GM18873 (cell line): ENCODE measurements at regions not wholly inside any gene's neighbourhood (a gene's known extent, or its start where the extent isn't known, plus 50 kb on each side); places are given as distances from the start of the nearest gene placed in this dataset.
"Not testable (repeated sequence)": the region's sequence is repeated elsewhere in the genome, so short reads cannot be mapped to it uniquely, and the experiment has no call there.

Experiments
- ATAC-seq: cut with Tn5 transposase; IDR thresholded peaks from one replicate; pipeline ENCODE4 v1.9.1; 2021; ENCODE audit warnings: mild to moderate bottlenecking, moderate library complexity, moderate number of reproducible peaks; ENCODE audit not compliant: unreplicated experiment, low FRiP score

- ATAC-seq, result no peak
Measured at GRCh38 chr2:224156436-224156835, 117.3 kb upstream of the SERPINE2 start.

GRCh38 chr2:224155896-224156295, 116.8 kb upstream of the SERPINE2 start:
- ATAC-seq, result no peak

GRCh38 chr2:224155371-224155770, 116.3 kb upstream of the SERPINE2 start:
- no peak for ATAC-seq

- ATAC-seq, result no peak
Measured at GRCh38 chr2:224151680-224152310, 112.7 kb upstream of the SERPINE2 start.

GRCh38 chr2:224151161-224151560, 112.1 kb upstream of the SERPINE2 start:
- no peak for ATAC-seq

- not testable (repeated sequence) for ATAC-seq
Measured at GRCh38 chr2:224148058-224148457, 109.0 kb upstream of the SERPINE2 start.

GRCh38 chr2:224147174-224147573, 108.1 kb upstream of the SERPINE2 start:
- ATAC-seq, result no peak

- ATAC-seq, result no peak
Measured at GRCh38 chr2:224146356-224147160, 107.5 kb upstream of the SERPINE2 start.

- ATAC-seq, result no peak
Measured at GRCh38 chr2:224145751-224146355, 106.8 kb upstream of the SERPINE2 start.

- ATAC-seq, result no peak
Measured at GRCh38 chr2:224143526-224143925, 104.4 kb upstream of the SERPINE2 start.

GRCh38 chr2:224142397-224143312, 103.6 kb upstream of the SERPINE2 start:
- no peak for ATAC-seq

GRCh38 chr2:224141304-224141703, 102.2 kb upstream of the SERPINE2 start:
- ATAC-seq, result no peak

- ATAC-seq, result no peak
Measured at GRCh38 chr2:224137208-224137607, 98.1 kb upstream of the SERPINE2 start.

- no peak for ATAC-seq
Measured at GRCh38 chr2:224136396-224136795, 97.3 kb upstream of the SERPINE2 start.

- ATAC-seq, result no peak
Measured at GRCh38 chr2:224135881-224136280, 96.8 kb upstream of the SERPINE2 start.

GRCh38 chr2:224134003-224134734, 95.1 kb upstream of the SERPINE2 start:
- no peak for ATAC-seq

- no peak for ATAC-seq
Measured at GRCh38 chr2:224133387-224133786, 94.3 kb upstream of the SERPINE2 start.

- no peak for ATAC-seq
Measured at GRCh38 chr2:224127871-224128501, 88.9 kb upstream of the SERPINE2 start.

GRCh38 chr2:224126440-224126839, 87.4 kb upstream of the SERPINE2 start:
- no peak for ATAC-seq
